Endothelial cell (in vitro differentiated cells): ENCODE measurements at regions not wholly inside any gene's neighbourhood (a gene's known extent, or its start where the extent isn't known, plus 50 kb on each side); places are given as distances from the start of the nearest gene placed in this dataset.
"Not testable (repeated sequence)": the region's sequence is repeated elsewhere in the genome, so short reads cannot be mapped to it uniquely, and the experiment has no call there.

Experiments
- DNase-seq: peaks from one replicate; pipeline ENCODE4 v3.0.0; 2021; ENCODE audit warnings: low spot score
- H3K27ac Mint-ChIP-seq: one replicate; pipeline ENCODE4 v1.8.0; 2021; ENCODE audit warnings: mixed read lengths, inconsistent platforms; ENCODE audit not compliant: unreplicated experiment
- H3K27me3 Mint-ChIP-seq: one replicate; pipeline ENCODE4 v1.8.0; 2021; ENCODE audit warnings: mild to moderate bottlenecking, moderate library complexity, mixed read lengths, inconsistent platforms; ENCODE audit not compliant: unreplicated experiment
- H3K36me3 Mint-ChIP-seq: one replicate; pipeline ENCODE4 v1.8.0; 2021; ENCODE audit warnings: mild to moderate bottlenecking, low read depth, mixed read lengths, inconsistent platforms; ENCODE audit not compliant: unreplicated experiment
- H3K4me1 Mint-ChIP-seq: one replicate; pipeline ENCODE4 v1.8.0; 2021; ENCODE audit warnings: mild to moderate bottlenecking, mixed read lengths, inconsistent platforms; ENCODE audit not compliant: unreplicated experiment
- H3K4me3 Mint-ChIP-seq: one replicate; pipeline ENCODE4 v1.8.0; 2021; ENCODE audit warnings: mild to moderate bottlenecking, mixed read lengths, inconsistent platforms; ENCODE audit not compliant: unreplicated experiment
- H3K9me3 Mint-ChIP-seq: one replicate; pipeline ENCODE4 v1.8.0; 2021; ENCODE audit warnings: mixed read lengths, inconsistent platforms; ENCODE audit not compliant: unreplicated experiment
- CTCF ChIP-seq: fragments of 200-600 bp; sonication (generic); IDR thresholded peaks from one replicate; pipeline ENCODE4 v1.5.0; 2021; ENCODE audit warnings: antibody characterized with exemption; ENCODE audit not compliant: unreplicated experiment

GRCh38 chr18:55732227-55733106 lies 144.5 kb upstream of the TCF4 start:
- no peaks in the 10 kb centered on the region for H3K36me3 Mint-ChIP-seq
- H3K27ac Mint-ChIP-seq: no peak overlapping the region
- peaks cover 2% of the 10 kb centered on the region for H3K27me3 Mint-ChIP-seq
- H3K4me3 Mint-ChIP-seq: no peak overlapping the region
- no peaks in the 10 kb centered on the region for H3K4me1 Mint-ChIP-seq
- no peak for TF ChIP-seq CTCF
- no peaks in the 10 kb centered on the region for H3K9me3 Mint-ChIP-seq
- no peak for DNase-seq

GRCh38 chr18:55731594-55732042 lies 143.6 kb upstream of the TCF4 start:
- H3K4me1 Mint-ChIP-seq: no peaks in the 10 kb centered on the region
- H3K9me3 Mint-ChIP-seq: no peaks in the 10 kb centered on the region
- H3K4me3 Mint-ChIP-seq: no peak overlapping the region
- H3K27me3 Mint-ChIP-seq: peaks cover 2% of the 10 kb centered on the region
- no peaks in the 10 kb centered on the region for H3K36me3 Mint-ChIP-seq
- TF ChIP-seq CTCF: no peak
- no peak overlapping the region for H3K27ac Mint-ChIP-seq
- DNase-seq: no peak

GRCh38 chr18:55721006-55721405 lies 133.0 kb upstream of the TCF4 start:
- H3K27me3 Mint-ChIP-seq, H3K4me3 Mint-ChIP-seq, H3K36me3 Mint-ChIP-seq, H3K27ac Mint-ChIP-seq, DNase-seq, H3K9me3 Mint-ChIP-seq, H3K4me1 Mint-ChIP-seq: not testable (repeated sequence)

GRCh38 chr18:55713707-55714106 lies 125.7 kb upstream of the TCF4 start:
- no peak for TF ChIP-seq CTCF
- Mint-ChIP-seq H3K9me3 (peaks cover 5% of the 10 kb centered on the region), H3K4me1 (no peaks in the 10 kb centered on the region), H3K4me3 (no peak overlapping the region), H3K27ac (no peak overlapping the region), H3K36me3 (no peaks in the 10 kb centered on the region), H3K27me3 (no peaks in the 10 kb centered on the region)
- DNase-seq: no peak

GRCh38 chr18:55706898-55707297 lies 118.9 kb upstream of the TCF4 start:
- no peaks in the 10 kb centered on the region for H3K4me1 Mint-ChIP-seq
- no peaks in the 10 kb centered on the region for H3K36me3 Mint-ChIP-seq
- H3K9me3 Mint-ChIP-seq: no peaks in the 10 kb centered on the region
- no peak overlapping the region for H3K4me3 Mint-ChIP-seq
- no peak overlapping the region for H3K27ac Mint-ChIP-seq
- DNase-seq: no peak
- TF ChIP-seq CTCF: no peak
- H3K27me3 Mint-ChIP-seq: no peaks in the 10 kb centered on the region
